AG04449 (cell line): ENCODE measurements at regions not wholly inside any gene's neighbourhood (a gene's known extent, or its start where the extent isn't known, plus 50 kb on each side); places are given as distances from the start of the nearest gene placed in this dataset.

Experiments
- CTCF ChIA-PET: fragments of 350-600 bp; formaldehyde crosslinking; extraction: SDS; loops from one replicate; lab custom pipeline; 2021; ENCODE audit warnings: antibody characterized with exemption; lab: Yijun Ruan, JAX
- POLR2A ChIA-PET: fragments of 400-600, 350-600 bp; formaldehyde crosslinking; extraction: SDS; loops from one replicate; lab custom pipeline; 2020; ENCODE audit warnings: antibody characterized with exemption, inconsistent platforms; lab: Yijun Ruan, JAX
- DNase-seq: peaks from one replicate; pipeline ENCODE4 v3.0.0-alpha.2; 2010; ENCODE audit warnings: low read depth, low spot score
- H3K4me3 ChIP-seq: 2 replicates; pipeline ENCODE4 v1.5.1; 2011; ENCODE audit warnings: low read depth, mild to moderate bottlenecking, control low read depth, low read length
- TF ChIP-seq, protein P1 (sequence below): IDR thresholded peaks from one replicate; pipeline ENCODE4 v1.5.1; 2011; ENCODE audit warnings: mild to moderate bottlenecking, moderate library complexity, low read length, control low read depth, inconsistent platforms; ENCODE audit not compliant: insufficient read depth; ENCODE audit errors: missing control alignments

GRCh38 chr2:71864085-71864484, 283.6 kb downstream of the CYP26B1 start:
- POLR2A ChIA-PET = no interaction called here
- TF ChIP-seq, protein P1, sequence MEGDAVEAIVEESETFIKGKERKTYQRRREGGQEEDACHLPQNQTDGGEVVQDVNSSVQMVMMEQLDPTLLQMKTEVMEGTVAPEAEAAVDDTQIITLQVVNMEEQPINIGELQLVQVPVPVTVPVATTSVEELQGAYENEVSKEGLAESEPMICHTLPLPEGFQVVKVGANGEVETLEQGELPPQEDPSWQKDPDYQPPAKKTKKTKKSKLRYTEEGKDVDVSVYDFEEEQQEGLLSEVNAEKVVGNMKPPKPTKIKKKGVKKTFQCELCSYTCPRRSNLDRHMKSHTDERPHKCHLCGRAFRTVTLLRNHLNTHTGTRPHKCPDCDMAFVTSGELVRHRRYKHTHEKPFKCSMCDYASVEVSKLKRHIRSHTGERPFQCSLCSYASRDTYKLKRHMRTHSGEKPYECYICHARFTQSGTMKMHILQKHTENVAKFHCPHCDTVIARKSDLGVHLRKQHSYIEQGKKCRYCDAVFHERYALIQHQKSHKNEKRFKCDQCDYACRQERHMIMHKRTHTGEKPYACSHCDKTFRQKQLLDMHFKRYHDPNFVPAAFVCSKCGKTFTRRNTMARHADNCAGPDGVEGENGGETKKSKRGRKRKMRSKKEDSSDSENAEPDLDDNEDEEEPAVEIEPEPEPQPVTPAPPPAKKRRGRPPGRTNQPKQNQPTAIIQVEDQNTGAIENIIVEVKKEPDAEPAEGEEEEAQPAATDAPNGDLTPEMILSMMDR = no peak

DNA sequence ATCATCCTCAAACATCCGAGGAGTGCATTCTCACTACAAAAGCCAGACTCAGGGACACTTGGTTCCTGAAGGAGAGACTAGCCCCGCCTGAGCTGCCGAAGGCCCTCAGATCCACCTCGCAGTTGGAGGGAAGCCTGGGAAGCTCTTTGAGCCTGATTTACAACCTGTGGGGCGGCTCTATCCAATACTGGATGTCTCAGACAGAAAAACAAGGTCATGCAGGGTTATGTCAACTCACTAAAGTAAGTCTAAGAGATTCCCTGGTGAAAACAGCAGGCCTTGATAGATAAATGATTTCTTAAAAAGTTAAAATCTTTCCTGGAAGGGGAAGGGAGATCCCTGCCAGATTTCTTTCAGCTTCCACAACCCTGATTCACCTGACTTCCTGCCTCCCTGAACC, 284.3 kb downstream of the CYP26B1 start:
- TF ChIP-seq, protein P1 = no peak
- no peak for DNase-seq
- CTCF ChIA-PET = interaction anchor here (0.8 to 1.4 kb wide), 4 partner anchors 9 to 16 kb away, joined by 3 to 4 read pairs (median 4); no protein-coding TSS in a partner anchor
- POLR2A ChIA-PET = no interaction called here
- no peak overlapping the region for H3K4me3 ChIP-seq

More at GRCh38 chr2:71864085-71864484, 283.6 kb downstream of the CYP26B1 start:
- DNase-seq = no peak
- no peak overlapping the region for H3K4me3 ChIP-seq
- CTCF ChIA-PET = interaction anchor here (0.8 to 1.4 kb wide), 3 partner anchors 8 to 10 kb away, joined by 3 to 4 read pairs (median 4); no protein-coding TSS in a partner anchor

GRCh38 chr2:71862921-71863320, 284.7 kb downstream of the CYP26B1 start:
- TF ChIP-seq, protein P1 = no peak
- POLR2A ChIA-PET = no interaction called here
- DNase-seq = no peak
- CTCF ChIA-PET = interaction anchor here (0.8 to 1.4 kb wide), 4 partner anchors 9 to 17 kb away, joined by 3 to 4 read pairs (median 4); no protein-coding TSS in a partner anchor
- no peak overlapping the region for H3K4me3 ChIP-seq

GRCh38 chr2:71861186-71862160, 286.2 kb downstream of the CYP26B1 start:
- POLR2A ChIA-PET = no interaction called here
- CTCF ChIA-PET = interaction anchor here (1.3 to 1.4 kb wide), 2 partner anchors 10 to 12 kb away, joined by 3 to 5 read pairs; no protein-coding TSS in a partner anchor
- DNase-seq = no peak
- no peak overlapping the region for H3K4me3 ChIP-seq
- TF ChIP-seq, protein P1 = no peak

DNA sequence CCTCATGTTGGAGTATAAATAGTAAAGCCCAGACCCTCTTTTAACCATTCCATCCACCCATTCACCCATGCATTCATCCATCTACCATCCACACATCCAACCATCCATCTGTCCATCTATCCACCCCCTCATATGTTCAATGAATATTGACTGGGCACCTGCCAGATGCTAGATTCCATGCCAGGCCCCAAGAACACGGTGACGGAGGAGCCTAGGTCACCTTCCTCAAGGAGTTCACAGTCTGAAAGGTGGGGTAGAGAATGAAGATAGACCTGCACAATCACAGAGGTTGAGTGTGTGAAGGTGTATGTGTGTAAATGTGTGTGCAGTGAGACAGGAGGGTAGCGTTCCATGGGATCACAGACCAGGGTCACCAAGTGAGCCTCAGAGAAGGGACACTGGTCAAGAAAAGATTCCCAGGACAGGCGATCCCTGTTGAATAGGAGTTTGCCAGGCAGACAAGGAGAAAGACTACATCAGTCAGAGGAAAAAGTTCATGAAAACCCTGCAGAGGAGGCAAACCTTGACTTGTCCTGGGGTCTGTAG, 287.2 kb downstream of the CYP26B1 start:
- no peak overlapping the region for H3K4me3 ChIP-seq
- DNase-seq = no peak
- POLR2A ChIA-PET = no interaction called here
- CTCF ChIA-PET = no interaction called here
- TF ChIP-seq, protein P1 = no peak

- ChIA-PET CTCF (interaction anchor here (1.1 kb wide), 1 partner anchor 12 kb away, joined by 3 read pairs; no protein-coding TSS in a partner anchor), POLR2A (no interaction called here)
- DNase-seq = no peak
- H3K4me3 ChIP-seq = no peak overlapping the region
- TF ChIP-seq, protein P1 = no peak
Measured at GRCh38 chr2:71859211-71859847, 288.3 kb downstream of the CYP26B1 start.
